Breast epithelium (tissue), 3 donors: ENCODE measurements at regions not wholly inside any gene's neighbourhood (a gene's known extent, or its start where the extent isn't known, plus 50 kb on each side); places are given as distances from the start of the nearest gene placed in this dataset.

Experiments
- CTCF ChIP-seq, 3 donors: fragments of 450-650 bp; IDR thresholded peaks; one replicate each; pipeline ENCODE4 v1.5.1; 2016 to 2017; ENCODE audit warnings: antibody characterized with exemption in 3 of 3, mild to moderate bottlenecking in 3 of 3, moderate library complexity in 3 of 3
- POLR2A ChIP-seq: fragments of 450-650 bp; IDR thresholded peaks from one replicate; pipeline ENCODE4 v1.6.1; 2016; ENCODE audit warnings: antibody characterized with exemption, mild to moderate bottlenecking, moderate library complexity
- POLR2AphosphoS5 ChIP-seq, 3 donors: sonication (generic); formaldehyde crosslinking; IDR thresholded peaks; one replicate each; pipeline ENCODE4 v1.6.1; 2017; ENCODE audit warnings: antibody characterized with exemption in 3 of 3

DNA sequence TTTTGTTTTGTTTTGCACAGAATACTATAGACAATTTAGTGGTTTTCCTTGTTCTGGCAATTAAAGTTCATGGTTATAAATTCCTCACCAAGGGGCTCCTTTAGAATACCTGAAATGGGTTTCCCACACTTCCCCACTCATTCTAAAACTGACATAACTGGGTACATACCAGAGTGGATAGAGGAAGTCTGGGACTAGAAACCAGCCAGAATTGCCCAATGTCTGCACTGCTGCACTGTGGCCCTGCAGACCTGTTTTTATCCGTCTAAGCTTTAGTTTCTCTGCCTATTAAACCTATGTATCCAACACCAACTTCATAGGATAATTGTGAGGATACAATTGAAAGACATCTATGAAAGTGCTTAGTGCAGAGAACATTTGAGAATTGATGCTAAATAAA is 498.6 kb downstream of the KCTD12 start:
- no peak for TF ChIP-seq CTCF (IDR thresholded peaks at IDR 0.05)
- no peak for TF ChIP-seq POLR2AphosphoS5 (IDR thresholded peaks at IDR 0.05)
- no peak for TF ChIP-seq POLR2A
